ENCODE measurements at regions not wholly inside any gene's neighbourhood (a gene's known extent, or its start where the extent isn't known, plus 50 kb on each side); places are given as distances from the start of the nearest gene placed in this dataset.
"Not testable (repeated sequence)": the region's sequence is repeated elsewhere in the genome, so short reads cannot be mapped to it uniquely, and the experiment has no call there.

DNA sequence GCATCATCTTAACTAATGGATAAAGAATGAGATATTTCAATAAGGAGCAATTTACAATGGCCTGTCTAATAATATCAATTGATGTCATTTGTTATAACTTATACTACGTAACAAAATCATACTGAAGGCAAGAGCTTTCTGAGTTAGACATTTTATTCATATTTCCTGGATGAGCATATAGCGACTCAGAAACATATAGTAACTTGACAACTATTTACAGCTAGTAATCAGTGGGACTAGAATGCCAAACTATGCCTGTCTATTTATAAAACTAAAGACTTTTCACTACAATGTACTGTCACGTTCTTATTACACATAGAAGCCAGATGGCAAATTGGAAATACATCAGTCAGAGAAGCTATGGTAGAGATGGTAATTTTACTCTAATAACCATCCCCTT, 766.2 kb upstream of the TMEFF2 start:
- DNase-seq = no peak

DNA sequence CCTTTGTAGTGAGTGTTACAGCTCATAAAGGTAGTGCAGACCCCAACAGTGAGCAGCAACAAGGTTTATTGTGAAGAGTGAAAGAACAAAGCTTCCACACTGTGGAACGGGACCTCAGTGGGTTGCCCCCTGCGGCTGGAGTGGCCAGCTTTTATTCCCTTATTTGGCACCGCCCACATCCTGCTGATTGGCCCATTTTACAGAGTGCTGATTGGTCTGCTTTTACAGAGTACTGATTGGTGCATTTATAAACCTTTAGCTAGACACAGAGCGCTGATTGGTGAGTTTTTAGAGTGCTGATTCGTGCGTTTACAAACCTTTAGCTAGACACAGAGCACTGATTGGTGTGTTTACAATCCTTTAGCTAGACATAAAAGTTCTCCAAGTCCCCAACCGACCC, 763.9 kb upstream of the TMEFF2 start:
- DNase-seq = not testable (repeated sequence)

DNA sequence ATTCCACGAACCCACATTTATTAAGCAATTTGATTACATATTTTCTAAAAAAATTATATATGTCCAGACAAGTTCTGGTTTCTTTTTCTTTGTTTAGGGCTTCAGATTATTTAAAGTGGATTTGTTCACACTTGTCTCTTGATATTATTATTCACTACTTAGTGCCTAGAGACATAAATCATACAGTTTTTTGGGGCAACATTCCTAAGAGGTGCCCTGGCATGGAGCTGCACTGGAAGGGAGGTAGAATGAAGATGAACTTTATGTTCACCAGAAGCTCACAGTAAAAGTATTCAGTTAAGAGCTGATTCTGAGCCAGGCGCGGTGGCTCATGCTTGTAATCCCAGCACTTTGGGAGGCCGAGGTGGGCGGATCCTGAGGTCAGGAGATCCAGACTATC, 762.7 kb upstream of the TMEFF2 start:
- DNase-seq = no peak

DNA sequence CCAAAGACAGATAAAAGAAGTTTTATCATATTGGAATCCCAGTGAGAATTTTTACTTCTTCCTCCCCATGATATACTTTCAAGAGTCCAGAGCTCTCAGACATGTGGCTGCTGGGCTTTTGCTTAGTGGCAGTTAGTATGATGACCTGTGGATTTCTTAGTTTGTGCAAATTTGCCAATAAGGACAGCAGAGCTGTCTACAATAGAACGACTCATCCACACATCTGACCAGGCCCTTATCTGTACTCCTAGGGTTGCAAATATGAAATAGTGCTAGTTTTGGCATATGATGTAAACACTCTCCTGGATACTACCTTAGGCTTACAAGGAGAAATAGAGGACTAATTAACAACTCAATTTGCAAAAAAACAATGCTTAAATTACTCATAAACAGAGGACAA, 758.4 kb upstream of the TMEFF2 start:
- no peak for DNase-seq

DNA sequence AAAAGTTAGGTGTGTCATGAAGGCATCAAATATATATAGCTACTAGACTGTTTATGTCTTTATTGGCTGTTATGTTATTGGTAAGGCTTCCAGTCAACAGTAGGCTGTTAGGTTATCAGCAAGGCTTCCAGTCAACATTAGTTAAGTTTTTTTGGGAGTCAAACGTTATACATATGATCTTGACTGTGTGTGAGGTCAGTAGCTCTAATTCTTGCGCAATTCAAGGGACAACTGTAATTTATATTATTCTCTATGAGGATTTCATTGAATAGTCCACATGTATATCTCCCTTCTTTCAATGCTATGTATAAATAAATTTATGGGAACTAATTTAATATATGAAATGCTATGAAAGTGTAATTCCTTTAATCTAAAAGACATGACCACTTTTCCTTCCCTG, 757.5 kb upstream of the TMEFF2 start:
- no peak for DNase-seq

DNA sequence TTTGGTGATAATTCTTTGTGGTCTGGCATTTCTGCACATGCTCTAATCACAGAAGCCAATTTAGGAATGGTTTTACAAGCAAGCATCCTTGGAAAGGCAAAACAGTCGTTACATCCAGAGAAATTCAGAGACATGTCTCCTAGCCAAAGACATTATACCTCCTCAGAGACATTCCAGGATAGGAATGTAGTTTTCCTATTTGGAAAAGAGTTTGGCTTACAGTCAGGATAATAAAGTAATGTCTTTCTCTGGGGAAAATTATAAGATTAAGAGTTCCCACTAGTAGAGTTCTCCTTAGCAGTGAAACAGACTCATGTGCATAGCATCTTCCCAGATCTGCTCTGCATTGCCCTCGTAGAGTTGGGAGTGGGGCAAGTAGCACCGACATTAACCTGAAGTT, 753.6 kb upstream of the TMEFF2 start:
- DNase-seq = no peak

DNA sequence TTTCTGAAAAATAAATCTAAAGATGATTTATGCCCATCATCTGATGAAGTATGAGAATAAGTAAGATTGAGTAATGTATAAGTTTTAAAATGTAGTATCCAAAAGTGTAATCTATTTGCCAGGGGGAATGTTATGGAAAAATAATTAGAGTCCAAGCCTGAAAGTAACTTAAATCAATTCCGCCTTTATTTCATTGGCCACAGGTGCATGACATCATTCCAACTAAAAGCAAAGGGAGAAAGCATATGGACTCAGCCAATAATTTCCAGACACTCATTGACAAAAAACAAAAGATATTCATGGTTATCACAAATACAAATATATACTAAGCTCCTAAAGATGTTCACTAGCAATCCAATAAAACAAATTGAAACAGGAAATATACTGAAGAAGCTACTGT, 752.6 kb upstream of the TMEFF2 start:
- no peak for DNase-seq

DNA sequence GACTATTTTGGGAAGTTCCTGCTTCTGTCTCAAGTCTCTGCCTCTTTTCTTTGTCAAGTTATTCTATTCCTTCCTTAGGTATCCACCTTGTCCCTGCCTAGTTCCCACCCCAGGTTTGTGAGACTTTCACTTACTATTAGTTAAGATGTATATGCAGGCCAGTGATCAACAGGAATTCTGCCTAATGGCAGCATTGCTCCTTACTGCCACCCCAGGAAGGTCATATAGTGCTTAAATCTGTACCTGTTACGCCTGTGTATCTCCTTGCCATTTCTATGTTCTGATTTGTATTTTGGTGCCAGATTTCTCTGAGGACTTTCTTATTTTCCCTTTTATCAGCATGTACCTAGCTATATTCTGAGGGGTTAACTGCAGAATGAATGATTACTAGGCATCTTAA, 746.0 kb upstream of the TMEFF2 start:
- no peak for DNase-seq

DNA sequence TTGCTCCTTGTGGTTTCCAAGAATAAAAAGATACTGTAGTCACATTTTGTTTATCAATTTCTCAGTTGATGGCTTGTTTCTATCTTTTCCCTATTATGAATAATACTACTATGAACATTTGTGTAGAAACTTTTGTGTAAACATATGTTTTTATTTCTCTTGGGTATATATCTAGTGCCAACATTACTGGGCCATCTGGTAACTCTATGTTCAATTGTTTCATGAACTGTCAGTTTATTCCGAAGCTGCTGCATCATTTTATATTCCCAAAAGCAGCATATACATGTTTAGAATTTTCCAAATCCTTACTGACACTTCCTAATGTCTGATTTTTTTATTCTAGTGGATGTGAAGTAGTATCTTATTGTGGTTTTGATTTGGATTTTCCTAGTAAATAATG, 737.6 kb upstream of the TMEFF2 start:
- DNase-seq = no peak

DNA sequence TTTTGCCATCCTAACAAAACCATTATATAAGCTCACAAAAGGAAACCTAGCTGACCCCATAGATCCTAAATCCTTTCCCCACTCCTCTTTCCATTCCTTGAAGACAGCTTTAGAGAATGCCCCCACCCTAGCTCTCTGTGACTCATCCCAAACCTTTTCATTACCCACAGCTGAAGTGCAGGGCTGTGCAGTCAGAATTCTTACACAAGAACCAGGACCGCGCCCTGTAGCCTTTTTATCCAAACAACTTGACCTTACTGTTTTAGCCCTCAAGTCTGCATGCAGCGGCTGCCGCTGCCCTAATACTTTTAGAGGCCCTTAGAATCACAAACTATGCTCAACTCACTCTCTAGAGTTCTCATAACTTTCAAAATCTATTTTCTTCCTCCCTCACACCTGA, 726.9 kb upstream of the TMEFF2 start:
- DNase-seq = not testable (repeated sequence)

DNA sequence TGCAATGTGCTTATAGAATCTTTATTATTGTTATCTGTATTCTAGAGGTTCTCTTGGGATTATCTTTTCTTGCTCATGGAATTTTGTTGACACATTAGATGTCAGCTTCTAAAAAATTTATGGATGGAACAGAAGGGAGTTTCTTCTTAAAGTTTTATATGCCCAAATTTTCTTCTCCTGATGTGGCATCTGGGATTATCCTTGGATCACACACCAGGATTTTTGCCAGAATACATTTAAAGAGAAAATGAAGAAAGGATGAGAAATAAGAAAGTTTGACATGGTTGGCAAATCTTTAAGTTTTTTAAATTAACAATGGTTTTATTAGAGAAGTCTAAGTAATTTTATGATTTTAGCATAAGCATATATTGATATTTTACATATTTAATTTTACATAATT, 706.7 kb upstream of the TMEFF2 start:
- DNase-seq = no peak

DNA sequence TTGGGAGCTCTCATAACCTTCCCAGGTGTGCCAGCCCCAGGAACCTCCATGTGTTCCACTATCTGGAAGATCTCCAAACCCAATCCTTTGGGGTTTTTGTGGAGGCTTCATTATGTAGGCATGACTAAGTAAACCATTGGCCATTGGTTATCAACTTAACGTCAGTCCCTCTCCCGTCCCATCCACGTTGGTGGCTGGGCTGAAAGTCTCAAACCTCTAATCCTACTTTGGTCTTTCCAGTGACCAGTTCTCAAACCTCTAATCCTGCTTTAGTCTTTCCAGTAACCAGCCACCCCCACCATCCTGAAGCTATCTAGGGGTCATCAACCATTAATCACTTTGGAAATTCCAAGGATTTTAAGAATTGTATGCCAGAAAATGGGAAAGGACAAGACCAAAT, 704.7 kb upstream of the TMEFF2 start:
- DNase-seq = no peak

DNA sequence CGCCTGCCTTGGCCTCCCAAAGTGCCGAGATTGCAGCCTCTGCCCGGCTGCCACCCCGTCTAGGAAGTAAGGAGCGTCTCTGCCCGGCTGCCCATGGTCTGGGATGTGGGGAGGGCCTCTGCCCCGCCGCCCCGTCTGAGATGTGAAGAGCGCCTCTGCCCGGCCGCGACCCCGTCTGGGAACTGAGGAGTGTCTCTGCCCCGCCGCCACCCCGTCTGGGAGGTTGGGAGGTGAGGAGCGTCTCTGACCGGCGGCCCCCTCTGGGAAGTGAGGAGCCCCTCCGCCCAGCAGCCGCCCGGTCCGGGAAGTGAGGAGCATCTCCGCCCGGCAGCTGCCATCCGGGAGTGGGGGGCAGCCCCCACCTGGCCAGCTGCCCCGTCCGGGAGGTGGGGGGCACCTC, 699.2 kb upstream of the TMEFF2 start:
- DNase-seq = not testable (repeated sequence)

DNA sequence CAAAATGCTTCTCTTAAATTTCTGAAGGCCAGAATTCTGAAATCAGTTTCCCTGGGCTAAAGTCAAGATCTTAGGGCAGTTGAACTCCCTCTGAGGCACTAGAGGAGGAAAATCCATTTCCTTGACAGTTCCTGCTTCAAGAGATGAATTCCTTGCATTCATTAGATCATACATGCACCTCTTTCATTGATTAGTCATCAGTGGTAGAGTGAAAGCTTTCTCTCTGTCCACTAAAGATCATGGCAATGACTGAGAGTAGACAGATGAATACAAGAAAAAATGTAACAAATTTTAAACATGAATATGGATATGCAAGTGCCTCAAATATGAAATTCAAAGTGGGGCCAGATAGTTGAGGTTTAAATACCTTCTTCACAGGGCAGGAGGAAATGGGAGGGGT, 693.4 kb upstream of the TMEFF2 start:
- no peak for DNase-seq

DNA sequence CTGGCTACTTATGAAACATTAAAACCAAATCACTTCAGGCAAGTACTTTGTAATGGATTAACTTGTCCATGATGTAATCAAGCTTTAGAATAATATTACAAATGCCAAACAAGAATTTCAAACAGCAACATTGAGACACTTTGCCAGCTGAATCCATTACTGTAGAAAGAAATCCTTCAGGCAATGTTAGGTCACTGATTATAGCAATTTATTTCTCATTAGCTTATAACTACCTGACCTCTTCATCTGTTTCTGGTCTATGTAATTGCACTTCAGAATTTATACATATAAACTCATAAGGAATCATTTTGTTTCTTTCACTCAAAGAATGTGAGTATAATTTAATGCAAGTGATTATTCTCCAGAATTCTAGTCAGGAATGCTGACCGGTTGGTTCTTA, 692.6 kb upstream of the TMEFF2 start:
- DNase-seq = no peak

DNA sequence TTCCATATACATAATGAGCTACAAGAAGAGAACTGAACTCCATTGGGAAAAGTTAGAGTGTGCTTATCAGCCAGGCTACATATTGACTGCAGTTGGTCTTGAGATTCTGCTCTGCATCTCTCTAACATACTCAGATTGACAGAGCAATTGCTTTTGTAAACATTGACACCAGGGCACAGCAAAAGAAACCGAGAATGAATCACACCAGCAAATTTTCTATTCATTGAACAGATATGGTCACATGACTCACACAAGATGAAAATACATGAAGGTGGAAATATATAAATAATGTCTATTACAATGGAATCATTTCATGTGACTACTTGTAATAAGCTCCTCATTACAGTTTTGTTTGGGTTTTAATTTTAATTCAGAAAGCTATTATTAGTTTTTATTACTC, 691.9 kb upstream of the TMEFF2 start:
- no peak for DNase-seq

DNA sequence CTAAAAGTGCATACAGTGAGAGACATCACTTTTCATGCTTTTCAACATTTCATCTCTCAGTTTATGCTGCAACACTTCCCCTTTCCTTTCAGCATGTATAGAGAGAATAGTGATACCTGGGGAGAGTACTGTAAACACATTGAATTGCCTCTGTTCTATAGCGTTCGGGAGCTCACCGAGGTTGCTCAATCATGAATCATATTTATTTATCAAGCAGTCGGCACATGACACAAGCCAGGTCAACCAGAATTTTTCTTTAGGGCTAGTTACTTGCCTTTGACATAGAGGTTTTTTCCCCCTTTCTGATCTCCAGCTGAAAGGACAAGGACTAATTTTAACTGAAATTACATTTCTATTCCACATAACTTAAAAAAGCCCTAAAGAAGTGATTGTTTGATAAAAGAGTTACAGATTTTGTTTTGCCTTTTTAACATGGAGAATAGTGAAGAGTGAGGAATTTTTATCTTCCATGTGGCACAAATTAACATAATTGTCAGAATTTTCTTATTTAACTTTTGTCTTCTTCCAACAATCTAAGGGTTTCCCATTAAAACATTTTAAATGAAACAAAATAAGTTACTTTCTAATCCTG, 690.9 kb upstream of the TMEFF2 start:
- DNase-seq = no peak

DNA sequence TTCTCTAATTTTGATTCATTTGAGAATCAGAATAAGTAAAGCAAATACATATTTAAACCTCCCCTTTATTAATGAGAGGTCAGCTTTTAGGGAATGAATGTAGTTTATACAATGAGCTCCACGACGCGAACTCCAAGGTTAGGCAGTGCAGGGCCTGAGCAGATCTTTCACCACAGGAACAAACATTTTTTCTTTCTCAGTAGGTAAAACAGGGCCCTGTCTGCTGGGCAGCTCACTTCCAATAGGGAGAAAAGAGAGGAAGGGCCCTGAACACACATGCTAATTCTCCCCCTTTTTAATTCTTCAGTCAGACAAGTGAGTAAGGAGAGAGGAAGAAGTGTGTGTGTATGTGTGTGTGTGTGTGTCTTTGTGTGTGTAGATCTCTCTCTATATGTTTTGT, 682.4 kb upstream of the TMEFF2 start:
- DNase-seq = no peak

DNA sequence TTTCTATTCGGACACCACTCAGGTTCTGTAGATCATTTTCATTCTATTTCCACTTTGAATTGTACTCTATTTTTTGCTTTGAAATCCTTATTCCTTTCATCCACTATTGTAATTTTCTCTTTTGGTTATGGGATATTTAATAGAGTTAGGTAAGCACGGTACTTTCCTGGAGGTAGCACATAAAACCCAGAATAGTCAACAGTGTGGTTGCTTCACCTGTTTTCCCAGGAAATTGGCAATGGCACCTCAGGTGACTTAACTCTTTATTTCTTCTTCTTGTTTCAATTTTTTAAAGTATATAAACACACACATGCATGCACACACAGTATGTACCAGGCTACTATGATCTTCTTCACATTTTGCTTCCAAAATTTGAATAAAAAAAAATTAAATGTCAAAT, 682.0 kb upstream of the TMEFF2 start:
- no peak for DNase-seq

DNA sequence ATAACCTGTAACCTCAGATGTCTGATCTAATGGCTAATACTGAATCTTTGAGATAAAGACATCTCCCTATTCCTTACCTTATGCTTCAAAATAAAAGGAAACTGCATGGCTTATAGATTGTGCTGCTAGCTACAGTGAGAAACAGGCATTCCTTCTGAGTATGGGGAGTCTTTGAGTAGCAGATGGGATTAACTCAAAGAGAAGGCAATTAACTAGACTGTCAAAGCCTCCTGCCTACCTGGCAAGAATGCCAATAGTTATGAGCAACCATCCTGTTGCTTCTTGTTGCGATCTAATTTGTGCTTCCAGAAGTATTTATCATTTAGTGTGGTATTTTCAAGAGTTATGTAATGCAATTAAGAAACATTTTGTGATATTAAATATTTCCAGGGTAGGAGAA, 660.0 kb upstream of the TMEFF2 start:
- DNase-seq = no peak

DNA sequence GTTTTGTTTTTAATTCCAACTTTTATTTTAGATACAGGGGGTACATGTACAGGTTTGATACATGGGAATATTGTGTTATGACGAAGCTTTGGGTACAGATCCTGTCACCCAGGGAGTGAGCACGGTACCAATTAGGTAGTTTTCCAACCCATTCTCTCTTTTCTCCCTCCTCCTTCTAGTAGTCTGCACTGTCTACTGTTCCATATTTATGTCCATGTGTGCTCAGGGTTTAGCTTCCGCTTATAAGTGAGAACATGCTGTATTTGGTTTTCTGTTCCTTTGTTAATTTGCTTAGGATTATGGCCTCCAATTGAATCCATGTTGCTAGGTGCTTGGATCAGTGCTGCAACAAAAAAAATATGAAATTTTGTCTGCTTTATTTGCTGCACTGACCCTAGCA, 659.3 kb upstream of the TMEFF2 start:
- no peak for DNase-seq

DNA sequence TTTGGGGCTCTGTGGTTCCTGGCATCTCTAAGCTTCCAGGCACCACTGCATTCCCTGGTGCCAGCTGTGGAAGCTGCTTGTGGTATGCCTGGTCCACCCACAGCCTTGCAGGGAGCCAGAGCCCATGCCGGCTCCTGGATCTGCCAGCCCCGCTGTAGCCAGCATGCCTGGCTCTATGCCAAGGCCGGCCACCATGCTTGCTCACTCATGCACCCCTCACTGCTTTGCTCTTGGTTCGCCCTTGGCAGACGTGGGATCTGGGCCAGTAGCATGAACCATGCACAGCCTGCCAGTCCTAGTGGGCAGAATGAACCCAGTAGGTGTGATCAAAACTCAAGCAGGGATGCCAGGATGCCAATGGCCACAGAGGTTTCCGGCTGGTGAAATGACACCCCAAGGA, 634.2 kb upstream of the TMEFF2 start:
- DNase-seq = no peak

DNA sequence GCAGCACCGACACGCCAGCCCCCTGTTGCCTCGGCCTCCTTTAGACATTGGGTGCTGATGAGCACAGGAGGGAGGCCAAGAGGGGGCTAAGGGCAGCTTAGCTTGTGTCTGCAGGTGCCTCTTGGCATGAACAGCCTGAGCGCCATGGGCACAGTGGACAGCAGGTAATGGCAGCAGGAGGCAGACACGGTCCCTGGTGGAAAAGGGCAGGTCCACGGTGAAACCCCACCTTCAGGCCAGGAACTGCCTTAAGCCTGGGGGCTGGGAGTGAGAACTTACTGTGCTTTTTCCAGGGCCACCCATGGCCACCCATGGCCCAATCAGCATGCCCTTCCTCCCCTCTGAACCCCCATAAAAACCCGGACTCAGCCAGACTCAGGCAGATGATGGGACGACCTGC, 633.4 kb upstream of the TMEFF2 start:
- DNase-seq = no peak

DNA sequence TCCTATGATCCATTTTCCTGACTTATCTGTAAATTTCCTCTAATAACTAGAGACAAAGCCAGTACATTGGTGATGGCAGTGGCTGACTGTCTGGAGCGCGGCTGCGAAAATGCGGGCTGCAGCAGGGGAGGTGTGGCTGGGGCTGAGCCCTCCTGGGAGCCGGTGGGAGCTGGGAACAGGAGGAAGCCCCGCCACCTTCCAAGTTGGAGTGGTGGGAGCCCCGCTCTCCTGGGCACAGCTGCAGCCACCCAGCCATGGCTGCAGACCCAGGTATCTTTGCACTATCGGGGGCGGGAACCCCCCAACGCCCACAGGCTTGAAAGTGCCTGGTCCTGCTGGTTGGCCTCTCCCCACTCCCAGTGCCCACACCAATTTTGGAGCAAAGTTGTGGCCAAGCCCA, 633.0 kb upstream of the TMEFF2 start:
- no peak for DNase-seq

DNA sequence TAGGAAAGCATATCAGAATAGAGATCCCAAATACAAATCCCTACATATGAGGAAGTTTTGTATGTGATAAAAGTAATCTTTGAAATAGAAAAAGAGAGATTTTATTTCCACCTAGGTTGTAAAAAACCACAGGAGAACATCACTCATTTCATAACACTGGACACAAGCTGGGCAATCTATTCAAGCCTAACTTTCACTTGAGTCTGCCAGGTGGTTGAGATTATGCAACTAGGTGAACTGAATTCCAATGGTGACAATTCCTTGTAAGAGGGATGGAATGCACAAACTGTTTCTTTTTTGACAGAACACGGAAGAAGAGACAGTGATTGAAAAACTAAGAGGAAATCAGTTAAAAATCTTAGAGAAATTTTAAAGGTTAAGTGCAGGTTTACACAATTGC, 619.6 kb upstream of the TMEFF2 start:
- no peak for DNase-seq

DNA sequence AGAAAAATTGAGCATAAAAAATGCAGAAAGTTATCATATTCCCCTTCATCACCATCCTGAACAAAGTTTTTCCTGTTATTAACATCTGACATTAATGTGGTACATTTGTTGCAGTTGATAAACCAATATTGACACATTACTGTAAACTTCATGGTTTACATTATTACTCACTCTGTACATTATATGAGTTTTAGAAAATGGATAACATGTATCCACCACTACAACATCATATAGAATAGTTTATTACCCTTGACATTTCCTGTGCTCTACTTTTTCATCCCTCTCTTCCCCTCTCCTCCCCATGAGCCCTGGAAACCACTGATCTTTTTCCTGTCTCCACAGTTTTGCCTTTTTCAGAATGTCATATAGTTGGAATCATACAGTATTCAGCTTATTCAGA, 618.6 kb upstream of the TMEFF2 start:
- no peak for DNase-seq
